ENCODE measurements at regions not wholly inside any gene's neighbourhood (a gene's known extent, or its start where the extent isn't known, plus 50 kb on each side); places are given as distances from the start of the nearest gene placed in this dataset.
"Not testable (repeated sequence)": the region's sequence is repeated elsewhere in the genome, so short reads cannot be mapped to it uniquely, and the experiment has no call there.

DNA sequence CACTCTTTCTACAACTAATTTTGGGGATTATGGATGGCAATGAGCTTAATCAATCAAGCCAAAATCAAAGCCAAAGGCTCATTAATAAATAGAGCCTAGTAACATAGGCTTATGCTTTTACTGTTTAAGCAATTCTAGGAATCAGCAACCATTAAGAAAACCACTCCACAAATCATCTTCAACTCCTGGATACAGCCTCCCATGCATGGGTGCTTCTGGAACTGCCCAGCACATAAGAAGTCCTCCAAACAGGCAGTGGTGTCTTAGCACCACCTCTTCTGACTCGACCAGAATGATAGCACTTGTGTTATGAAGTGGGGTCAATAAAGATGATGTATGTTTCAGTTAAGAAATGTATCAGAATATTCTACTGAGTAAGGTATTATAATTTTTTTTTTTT, 104.4 kb upstream of the SERPINE2 start:
- DNase-seq, result no peak

DNA sequence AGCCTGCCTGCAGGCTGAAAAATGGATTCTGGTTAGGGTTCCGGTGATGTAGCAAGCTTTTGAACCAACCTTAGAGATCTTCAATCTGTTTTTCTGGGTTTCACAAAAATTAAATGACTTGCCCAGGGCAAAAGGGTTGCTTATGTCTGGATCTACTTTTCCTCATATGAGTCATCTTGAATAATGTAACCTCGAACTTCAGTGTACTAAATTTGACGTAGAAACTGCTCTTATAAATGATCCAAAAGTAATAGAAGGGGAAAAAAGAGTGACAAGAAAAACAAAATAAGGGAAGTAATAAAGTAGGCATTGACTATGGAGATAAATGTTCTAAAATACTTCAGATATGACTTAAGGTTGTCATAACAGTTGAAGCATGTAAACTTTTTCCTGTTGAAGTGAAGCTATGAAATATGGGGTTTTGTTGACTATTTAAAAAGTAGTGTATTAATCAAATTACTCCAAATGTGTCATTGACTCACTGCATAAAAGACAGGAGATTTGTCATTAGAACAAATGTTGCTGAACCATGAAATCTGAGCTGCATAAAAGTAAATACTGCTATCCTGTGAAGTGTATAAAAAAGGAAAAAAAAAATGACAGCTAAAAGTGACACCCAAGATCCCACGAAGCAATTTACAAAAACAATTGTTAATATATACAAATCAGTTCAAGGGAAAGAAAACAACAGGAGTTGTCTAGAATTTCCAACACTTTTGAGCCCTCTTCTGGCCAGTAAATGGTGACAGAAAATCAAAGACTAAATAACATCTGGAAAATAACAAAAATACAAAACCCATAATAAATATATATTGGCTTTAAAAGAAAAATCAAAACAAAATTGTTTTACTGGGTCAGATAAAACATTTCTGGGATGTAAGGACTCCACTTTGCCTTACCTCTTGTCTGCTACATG, 103.6 kb upstream of the SERPINE2 start:
- no peak for DNase-seq

DNA sequence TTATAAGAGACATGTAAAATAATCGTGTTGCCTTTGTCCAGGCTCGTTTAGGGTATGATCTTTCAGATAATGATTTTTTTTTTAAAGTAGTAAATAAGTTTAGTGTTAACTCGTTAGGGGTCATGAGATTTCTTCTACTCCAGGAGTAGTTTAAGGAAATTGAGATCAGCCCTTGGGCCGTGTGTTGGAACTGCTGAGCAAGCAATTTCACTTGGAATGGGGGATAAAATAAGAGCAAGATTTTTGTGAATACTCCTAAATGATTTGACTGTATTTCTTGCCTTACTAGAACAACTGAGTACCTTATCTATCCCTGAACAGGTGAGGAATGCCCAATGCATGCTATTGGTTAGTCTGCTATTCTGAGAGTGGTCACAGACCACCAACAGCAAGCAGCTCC, 102.2 kb upstream of the SERPINE2 start:
- DNase-seq, result no peak

DNA sequence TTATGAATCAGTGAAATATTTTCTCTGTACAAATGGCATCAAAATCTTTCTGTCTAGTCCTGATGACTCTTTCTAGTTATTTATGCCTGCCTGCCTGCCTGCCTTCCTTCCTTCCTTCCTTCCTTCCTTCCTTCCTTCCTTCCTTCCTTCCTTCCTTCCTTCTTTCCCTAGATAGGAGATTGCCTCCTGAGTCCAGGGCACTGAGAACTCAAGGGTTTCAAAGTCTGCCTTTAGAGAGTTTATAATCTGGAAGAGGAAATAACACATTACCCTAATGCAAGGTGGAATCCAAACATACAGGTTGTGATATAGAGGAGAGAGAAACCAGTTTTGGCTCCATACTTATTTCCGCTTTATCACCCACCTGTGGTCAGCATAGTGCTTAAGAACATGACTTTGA, 98.1 kb upstream of the SERPINE2 start:
- no peak for DNase-seq

DNA sequence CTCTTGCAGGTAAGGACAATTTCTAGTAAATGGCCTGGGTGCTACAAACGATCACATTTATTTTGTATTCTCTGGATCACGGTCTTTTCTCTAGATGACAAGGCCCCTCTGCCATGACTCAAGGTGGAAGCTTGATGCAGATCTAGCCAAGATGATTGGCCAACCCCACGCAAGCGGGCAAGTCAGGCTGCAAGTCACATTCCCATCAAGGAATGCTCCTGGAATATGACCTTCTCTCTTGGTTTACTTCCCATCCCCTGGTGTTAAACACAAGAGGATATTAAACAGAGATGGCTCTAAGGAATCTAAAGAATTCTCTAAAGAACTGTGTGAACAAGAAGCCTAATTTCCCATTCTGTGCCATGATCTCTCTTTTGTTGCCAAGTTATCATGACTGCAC, 97.3 kb upstream of the SERPINE2 start:
- no peak for DNase-seq

DNA sequence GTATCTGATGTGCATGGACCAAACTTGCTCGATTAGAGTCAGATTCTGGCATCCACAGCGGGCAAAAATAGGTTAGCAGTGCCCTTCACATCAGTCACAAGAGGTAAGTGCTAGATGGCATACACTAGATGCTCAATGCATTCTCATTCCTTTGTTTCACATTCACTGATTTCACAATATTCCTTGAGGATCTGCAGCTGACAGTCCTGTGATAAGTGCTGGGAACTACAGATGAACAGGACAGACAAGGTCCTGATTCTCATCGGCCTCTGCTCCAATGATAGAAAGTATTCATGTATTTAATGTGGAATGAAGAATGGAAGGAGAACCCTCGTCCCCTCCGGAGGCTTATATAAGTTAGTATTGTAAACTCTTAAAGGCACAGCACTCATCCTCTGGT, 96.8 kb upstream of the SERPINE2 start:
- DNase-seq, result no peak

DNA sequence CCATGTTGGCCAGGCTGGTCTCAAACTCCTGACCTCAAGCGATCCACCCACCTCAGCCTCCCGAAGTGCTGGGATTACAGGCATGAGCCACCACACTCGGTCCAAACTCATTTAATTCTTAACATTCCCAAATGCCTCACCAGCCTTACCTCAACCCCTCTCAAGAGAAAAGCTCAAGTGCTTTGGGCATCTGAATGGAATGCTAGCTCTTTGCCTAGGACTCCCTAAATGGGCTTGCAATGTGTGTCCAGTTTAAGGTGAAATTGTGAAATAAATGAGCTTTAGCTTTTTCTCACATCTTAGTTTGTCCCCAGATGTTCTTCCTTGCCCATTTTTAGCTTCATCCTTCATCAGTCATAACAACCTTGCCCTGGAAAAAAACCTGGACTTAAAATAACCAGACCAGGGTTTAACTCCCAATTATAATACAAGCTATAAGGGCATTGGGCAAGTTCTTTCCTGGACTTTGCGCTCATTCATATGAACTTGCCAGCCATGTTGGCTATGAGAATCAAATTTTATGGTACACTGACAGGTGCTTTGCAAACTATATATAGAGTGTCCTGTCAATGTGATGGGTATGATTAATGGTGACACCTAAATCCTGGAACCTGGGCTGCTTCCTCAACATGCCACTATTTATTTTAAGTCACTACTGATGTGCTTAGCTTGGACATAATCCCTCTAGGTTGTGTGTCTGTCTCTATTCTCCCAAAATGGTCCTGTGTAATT, 95.1 kb upstream of the SERPINE2 start:
- no peak for DNase-seq

DNA sequence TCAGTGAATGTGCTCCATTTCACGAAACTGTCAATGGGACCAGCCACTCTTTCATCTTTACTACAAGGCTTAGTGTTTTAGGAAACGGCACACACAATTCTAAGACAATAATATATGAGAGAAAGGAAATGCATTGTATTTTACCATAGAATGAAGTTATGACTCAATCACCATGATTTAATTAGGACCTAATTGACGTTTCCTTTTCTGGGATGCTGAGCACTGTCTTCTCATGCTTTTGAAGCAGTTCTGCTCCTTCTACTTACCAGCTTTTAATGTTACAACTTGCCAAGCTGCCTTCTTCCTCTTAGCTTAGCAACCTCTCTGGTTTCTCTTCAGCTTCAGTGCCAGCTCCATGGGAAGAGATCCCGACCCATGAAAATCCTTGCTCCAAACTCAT, 94.3 kb upstream of the SERPINE2 start:
- DNase-seq, result no peak

DNA sequence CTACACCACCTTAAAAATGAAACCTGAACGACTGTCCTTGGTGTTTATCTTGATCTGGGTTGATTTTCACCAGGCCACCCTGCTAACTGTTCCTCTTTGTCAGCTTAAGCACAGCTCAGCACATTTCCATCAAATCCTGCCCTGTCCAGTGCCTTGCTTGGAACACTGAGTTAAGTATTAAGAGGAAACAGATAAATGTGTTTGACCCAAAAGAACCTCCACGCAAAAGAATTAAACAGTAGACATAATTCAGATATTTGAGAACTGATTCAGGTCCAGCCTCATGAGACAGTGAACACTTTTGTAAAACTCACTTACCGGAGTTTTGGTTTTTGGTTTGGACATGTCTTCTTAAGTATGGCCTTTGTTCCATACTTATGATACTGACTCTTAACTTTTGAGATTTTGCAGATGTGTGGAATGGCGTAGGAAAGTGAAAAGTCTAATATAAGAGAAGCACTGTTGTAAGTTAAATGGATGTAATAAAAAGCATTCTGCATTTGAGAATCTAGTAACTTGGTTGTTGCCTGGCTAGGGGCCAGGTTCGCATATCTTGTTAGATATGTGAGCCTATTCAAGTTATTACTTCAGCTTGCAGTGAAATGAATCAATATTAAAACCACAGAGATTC, 88.9 kb upstream of the SERPINE2 start:
- DNase-seq, result no peak

DNA sequence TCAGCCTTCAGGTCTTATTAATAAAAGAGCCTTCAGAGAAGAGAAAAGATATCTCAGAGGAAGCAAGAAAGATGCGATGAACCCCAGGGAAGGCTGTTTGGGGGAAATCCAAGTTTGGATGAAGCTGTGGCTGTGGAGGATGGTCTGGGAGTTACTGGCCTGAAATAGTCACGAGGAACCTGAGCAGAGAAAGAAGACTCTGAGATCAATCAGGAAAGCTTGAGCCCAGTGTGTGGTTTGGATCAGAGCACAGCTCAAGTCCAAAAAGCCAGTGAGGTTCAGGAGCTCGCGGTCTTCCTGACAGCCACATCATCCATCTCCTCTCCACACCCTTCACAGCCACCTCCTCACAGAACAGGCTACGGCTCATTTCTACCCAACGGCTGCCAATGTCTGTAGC, 87.4 kb upstream of the SERPINE2 start:
- DNase-seq, result no peak

DNA sequence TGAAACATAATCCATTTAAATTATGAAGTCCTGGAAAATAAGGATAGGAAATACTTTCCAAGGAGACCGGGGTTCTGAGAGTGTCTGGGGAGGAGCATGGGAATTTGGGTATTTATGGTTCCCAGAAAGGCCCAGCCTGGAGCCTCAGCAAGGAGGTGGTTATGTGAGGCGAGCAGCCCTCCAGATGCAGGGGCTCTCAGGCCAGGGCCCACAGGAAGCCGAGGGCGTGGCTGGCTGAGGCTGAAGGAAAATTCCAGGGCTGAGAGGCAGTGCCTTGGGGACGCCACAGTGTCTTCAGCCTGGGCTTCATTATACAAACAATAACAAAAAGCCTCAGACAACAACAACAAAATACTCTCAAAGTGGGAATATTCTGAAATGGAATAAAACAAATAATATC, 86.9 kb upstream of the SERPINE2 start:
- no peak for DNase-seq

DNA sequence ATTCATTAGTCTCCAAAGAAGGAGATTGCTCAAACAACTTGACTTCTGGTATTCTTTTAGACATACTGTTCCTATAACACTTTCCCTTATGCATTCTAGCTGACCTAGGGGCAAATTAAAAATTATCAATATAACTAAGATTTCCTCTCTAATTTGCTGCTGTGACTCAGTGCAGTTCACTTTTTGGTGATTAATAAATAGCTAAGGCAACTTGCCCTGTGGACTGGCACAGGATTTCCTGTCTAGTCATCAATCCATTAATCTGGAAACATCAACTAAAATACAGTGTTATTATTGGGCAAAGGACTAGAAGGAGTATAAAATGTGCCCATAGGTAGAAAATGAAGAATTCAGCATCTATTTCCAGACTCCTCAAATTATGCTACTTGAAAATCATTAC, 83.5 kb upstream of the SERPINE2 start:
- DNase-seq, result no peak

DNA sequence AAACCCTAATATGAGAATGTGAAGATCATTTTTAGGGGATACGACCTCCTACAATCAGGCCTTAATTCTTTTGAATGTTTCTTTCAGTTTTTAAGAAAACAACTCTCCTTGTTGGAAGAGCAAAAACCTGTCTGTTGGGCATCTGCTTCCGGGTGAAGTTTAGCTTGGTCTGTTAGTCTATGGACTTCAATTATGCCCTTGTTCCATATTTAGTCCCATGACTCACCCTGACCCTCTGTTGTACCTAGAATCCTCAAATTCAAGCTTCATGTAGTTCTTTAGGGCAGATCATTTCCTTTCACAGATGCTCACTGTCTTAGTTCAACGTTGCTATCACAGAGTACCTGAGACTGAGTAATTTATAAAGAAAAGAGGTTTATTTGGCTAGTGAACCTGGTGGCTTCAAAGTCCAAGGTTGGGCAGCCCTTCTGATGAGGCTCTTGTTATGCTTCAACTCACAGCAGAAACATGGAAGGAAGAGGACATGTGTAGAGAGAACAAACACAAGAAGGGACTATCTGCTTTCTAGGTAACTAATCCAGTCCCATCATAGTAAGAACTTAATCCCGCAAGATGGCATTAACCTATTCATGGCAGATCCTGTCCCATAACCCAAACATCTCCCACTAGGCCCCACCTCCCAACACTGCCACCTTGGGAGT, 82.5 kb upstream of the SERPINE2 start:
- DNase-seq, result no peak

DNA sequence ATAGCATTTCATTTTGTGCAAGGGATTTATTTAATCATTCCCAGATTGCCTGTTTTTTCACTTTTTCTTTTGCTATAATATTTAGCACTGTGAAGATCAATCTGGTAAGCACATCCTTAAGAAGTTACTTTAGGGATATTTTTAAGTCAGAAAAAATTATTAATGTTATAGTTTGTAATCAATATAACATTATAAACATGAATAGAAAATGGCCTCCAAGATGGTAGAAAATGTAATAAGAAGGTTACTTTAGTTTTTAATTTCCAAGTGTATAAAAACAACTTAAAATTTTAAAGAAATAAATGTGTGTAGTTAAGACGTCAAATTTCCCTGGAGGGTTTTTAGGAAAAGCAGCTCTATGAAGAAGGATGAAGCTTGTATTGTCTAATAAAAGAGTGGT, 81.9 kb upstream of the SERPINE2 start:
- no peak for DNase-seq

DNA sequence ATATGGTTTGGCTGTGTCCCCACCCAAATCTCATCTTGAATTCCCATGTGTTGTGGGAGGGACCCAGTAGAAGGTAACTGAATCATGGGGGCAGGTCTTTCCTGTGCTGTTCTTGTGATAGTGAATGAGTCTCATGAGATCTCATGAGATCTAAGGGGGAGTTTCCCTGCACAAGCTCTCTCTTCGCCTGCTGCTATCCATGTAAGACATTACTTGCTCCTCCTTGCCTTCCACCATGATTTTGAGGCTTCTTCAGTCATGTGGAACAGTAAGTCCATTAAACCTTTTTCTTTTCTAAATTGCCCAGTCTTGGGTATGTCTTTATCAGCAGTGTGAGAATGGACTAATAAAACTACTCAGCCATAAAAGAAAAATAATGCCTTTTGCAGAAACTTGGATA, 80.8 kb upstream of the SERPINE2 start:
- not testable (repeated sequence) for DNase-seq

DNA sequence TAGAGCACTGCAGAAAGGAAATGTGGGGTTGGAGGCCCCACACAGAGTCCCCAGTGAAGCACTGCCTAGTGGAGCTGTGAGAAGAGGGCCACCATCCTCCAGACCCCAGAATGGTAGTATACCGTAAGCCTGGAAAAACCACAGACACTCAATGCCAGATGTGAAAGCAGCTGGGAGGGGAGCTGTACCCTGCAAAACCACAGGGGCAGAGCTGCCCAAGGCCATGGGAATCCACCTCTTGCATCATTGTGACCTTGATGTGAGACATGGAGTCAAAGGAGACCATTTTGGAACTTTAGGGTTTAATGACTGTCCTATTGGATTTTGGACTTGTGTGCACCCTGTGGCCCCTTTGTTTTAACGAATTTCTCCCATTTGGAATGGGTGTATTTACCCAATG, 75.3 kb upstream of the SERPINE2 start:
- no peak for DNase-seq

DNA sequence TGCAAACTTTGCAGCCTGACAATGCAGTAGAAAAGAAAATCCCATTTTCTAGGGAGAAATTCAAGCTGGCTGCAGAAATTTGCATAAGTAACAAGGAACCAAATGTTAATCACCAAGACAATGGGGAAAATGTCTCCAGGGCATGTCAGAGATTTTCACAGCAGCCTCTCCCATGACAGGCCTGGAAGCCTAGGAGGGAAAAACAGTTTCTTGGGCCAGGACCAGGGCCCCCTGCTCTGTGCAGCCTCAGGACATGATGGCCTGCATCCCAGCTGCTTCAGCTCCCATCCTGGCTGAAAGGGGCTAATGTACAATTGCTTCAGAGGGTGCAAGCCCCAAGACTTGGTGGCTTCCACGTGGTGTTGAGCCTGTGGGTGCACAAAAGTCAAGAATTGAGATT, 74.8 kb upstream of the SERPINE2 start:
- DNase-seq, result not testable (repeated sequence)

DNA sequence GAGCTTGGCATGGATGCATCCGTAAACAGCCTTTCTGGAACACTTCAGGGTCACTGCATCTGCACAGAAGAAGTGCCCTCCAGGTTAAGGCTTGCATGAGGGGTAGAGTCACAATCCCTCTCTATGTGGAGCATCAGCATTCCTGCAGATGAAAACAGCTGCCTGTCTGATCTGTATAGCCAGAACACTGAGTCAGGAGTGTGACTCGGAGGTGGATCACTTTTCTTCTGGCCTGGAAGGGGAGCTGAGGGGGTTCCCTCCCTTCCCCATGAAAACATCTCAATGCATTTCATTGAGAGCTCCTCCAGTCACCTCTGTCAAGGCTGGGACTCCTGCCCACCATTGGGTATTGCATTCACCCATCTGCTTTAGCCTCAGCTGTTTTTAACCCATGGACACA, 72.5 kb upstream of the SERPINE2 start:
- no peak for DNase-seq

DNA sequence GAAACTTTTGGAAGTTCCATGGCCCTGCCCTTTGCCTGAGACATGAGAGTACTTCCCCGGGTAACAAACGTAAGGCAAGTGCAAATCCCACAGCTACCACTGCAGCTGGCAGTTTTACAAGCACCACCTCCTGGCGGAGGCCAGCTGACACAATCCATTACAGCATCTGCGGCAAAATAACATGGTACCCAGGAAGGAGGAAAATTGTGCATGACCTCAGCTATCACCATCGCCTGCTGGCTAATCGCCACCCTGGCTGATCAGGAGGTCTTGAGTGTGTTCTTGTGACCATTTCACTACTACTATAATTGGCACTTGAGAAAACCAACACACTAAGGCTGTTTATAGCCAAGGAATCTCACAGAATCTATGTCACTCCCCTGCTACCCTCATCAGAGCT, 71.7 kb upstream of the SERPINE2 start:
- DNase-seq, result no peak

DNA sequence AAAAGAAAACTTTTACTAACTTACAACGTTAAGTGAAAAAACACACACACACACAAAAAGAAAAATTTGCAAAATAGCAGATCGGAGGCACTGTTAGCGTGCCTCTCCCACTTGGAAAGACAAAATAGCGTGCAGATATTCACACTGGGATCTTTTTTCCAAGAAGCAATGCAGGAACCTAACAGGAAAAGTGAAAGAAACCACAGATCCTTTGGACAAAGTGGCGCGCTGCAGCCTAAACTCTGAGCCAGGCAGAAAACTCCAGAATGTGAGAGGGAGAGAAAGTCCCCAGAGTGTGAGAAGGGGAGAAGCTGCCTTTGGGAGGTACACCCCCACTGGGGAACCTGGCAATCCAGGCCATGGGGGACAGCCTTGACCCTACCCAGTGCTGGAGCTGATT, 70.7 kb upstream of the SERPINE2 start:
- DNase-seq, result no peak

DNA sequence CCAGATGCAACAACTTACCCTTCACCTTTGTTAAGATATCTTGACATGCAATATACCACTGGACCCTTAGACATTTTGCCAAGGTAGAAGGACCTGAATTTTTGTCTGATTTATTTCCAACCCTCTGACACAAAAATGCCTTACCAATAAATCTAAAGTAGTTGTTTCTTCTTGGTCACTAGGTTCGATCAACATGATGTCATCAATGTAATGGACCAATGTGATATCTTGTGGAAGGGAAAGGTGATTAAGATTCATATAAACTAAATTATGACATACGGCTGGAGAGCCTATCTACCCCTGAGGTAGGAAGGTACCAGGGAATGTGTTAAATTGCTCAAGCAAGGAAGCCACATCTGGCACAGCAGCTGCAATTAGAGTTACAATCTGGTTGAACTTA, 67.7 kb upstream of the SERPINE2 start:
- no peak for DNase-seq

DNA sequence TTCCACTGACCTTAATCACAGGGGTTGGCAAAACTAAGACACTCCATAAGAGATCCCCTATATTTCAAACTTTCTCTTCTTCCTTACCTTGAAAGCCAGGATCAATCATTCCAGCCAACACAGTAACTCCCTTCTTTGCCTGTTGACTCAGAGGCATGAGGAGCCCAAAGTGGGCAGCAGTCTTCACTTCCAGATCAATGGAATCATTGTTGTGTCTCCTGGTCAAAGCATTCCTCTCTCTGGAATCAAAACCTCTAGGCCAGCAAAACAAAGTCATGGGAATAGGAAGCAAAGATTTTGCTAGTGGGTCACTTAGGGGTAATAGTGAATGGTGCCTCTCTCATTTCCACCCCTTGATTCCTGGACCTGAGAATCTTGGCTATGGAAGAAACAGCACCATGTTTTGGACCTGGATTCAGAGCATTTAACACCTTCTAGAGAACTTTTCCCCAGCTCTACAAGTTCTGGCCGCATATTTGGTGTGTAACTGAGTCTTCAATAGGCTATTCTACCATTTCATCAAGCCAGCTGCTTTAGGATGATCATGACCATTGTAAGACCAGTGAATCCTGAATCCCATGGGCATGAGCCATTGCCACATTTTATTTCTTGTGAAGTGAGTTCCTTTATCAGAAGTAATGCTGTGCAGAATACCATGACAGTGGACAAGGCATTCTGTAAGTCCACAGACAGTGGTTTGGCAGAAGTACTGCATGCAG, 65.7 kb upstream of the SERPINE2 start:
- DNase-seq, result no peak

DNA sequence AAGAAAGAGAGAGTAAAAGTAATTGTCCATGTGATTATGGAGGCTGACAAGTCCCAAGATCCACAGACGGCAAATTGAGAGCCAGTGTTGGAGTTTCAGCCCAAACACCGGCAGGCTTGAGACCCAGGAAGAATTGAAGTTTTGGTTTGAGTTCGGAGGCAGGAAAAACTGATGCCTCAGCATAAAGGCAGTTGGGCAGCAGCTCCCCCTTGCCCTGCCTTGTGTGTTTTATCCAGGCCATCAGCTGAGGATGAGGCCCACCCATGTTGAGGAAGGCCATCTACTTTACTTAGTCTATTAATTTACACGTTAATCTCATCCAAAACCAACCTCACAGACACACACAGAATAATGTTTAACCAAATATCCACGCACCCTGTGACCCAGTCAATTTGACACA, 64.6 kb upstream of the SERPINE2 start:
- no peak for DNase-seq

Measured in NCI-H2081 treated with DMSO at 0.1 percent for 48 hours (cell line).